ENCODE measurements at regions not wholly inside any gene's neighbourhood (a gene's known extent, or its start where the extent isn't known, plus 50 kb on each side); places are given as distances from the start of the nearest gene placed in this dataset.
A peak's percentile ranks its signal among the peaks of the same experiment; 100 is the strongest.

- TF ChIP-seq CTCF (IDR thresholded peaks at IDR 0.05; ENCODE audit: borderline replicate concordance, extremely low read depth, insufficient read depth), result no peak
- H3K4me3 ChIP-seq (ENCODE audit: low read length in 3 of 3), result no peak overlapping the region
- no peaks in the 10 kb centered on the region for H3K4me1 ChIP-seq (ENCODE audit: control insufficient read depth in 2 of 3, insufficient read depth in 2 of 3, low read depth in 1 of 3, low read length in 3 of 3)
- H3K9ac ChIP-seq (ENCODE audit: low read length in 3 of 3), result no peak overlapping the region
- H3K27ac ChIP-seq (ENCODE audit: low read depth in 2 of 2, low read length in 2 of 2), result no peak overlapping the region
- no peaks in the 10 kb centered on the region for H3K9me3 ChIP-seq (ENCODE audit: control insufficient read depth in 2 of 3, insufficient read depth in 1 of 3, low read length in 3 of 3)
- H3K36me3 ChIP-seq (ENCODE audit: control insufficient read depth in 2 of 3, insufficient read depth in 3 of 3, low read length in 3 of 3), result no peaks in the 10 kb centered on the region
- no peaks in the 10 kb centered on the region for H3K27me3 ChIP-seq (ENCODE audit: control insufficient read depth, insufficient read depth, low read length)
- intact Hi-C loops (cut with DNase I), result no loop called here
- FAIRE-seq, result no peak
- no peak for DNase-seq
Measured at GRCh38 chr3:167078070-167078622, 302.0 kb downstream of the ZBBX start.

- Histone ChIP-seq H3K9ac (ENCODE audit: low read length in 3 of 3) (no peak overlapping the region), H3K9me3 (ENCODE audit: control insufficient read depth in 2 of 3, insufficient read depth in 1 of 3, low read length in 3 of 3) (no peaks in the 10 kb centered on the region), H3K4me1 (ENCODE audit: control insufficient read depth in 2 of 3, insufficient read depth in 2 of 3, low read depth in 1 of 3, low read length in 3 of 3) (peaks cover 0 to 5% (median 0%) of the 10 kb centered on the region in 3 donors), H3K27me3 (ENCODE audit: control insufficient read depth, insufficient read depth, low read length) (no peaks in the 10 kb centered on the region), H3K4me3 (ENCODE audit: low read length in 3 of 3) (peak overlapping the region in 1 of 3 donors; percentile 44), H3K27ac (ENCODE audit: low read depth in 2 of 2, low read length in 2 of 2) (no peak overlapping the region), H3K36me3 (ENCODE audit: control insufficient read depth in 2 of 3, insufficient read depth in 3 of 3, low read length in 3 of 3) (no peaks in the 10 kb centered on the region)
- DNase-seq (no peak), FAIRE-seq (no peak)
- intact Hi-C loops (cut with DNase I), result no loop called here
- no peak for TF ChIP-seq CTCF (IDR thresholded peaks at IDR 0.05; ENCODE audit: borderline replicate concordance, extremely low read depth, insufficient read depth)
Measured at GRCh38 chr3:167067787-167068161, 312.3 kb downstream of the ZBBX start.

- Histone ChIP-seq H3K4me1 (ENCODE audit: control insufficient read depth in 2 of 3, insufficient read depth in 2 of 3, low read depth in 1 of 3, low read length in 3 of 3) (peaks cover 0 to 5% (median 0%) of the 10 kb centered on the region in 3 donors), H3K4me3 (ENCODE audit: low read length in 3 of 3) (peak overlapping the region in 1 of 3 donors; percentile 44), H3K27me3 (ENCODE audit: control insufficient read depth, insufficient read depth, low read length) (no peaks in the 10 kb centered on the region), H3K36me3 (ENCODE audit: control insufficient read depth in 2 of 3, insufficient read depth in 3 of 3, low read length in 3 of 3) (no peaks in the 10 kb centered on the region), H3K27ac (ENCODE audit: low read depth in 2 of 2, low read length in 2 of 2) (no peak overlapping the region), H3K9ac (ENCODE audit: low read length in 3 of 3) (no peak overlapping the region), H3K9me3 (ENCODE audit: control insufficient read depth in 2 of 3, insufficient read depth in 1 of 3, low read length in 3 of 3) (no peaks in the 10 kb centered on the region)
- intact Hi-C loops (cut with DNase I), result no loop called here
- FAIRE-seq, result peak; percentile 6
- no peak for TF ChIP-seq CTCF (IDR thresholded peaks at IDR 0.05; ENCODE audit: borderline replicate concordance, extremely low read depth, insufficient read depth)
- DNase-seq, result peak in 4 of 5 donors; percentile 34 to 77 (median 46)
Measured at GRCh38 chr3:167066977-167067786, 312.9 kb downstream of the ZBBX start.
